IPS-15b (cell line): ENCODE measurements at regions not wholly inside any gene's neighbourhood (a gene's known extent, or its start where the extent isn't known, plus 50 kb on each side); places are given as distances from the start of the nearest gene placed in this dataset.

ENCODE experiments used
- H3K27me3 ChIP-seq: one replicate; pipeline ENCODE4 v1.6.1; 2013; ENCODE audit warnings: low read length; ENCODE audit not compliant: control insufficient read depth, insufficient read depth
- H3K36me3 ChIP-seq: one replicate; pipeline ENCODE4 v1.6.1; 2013; ENCODE audit warnings: low read length; ENCODE audit not compliant: control insufficient read depth, insufficient read depth
- H3K4me1 ChIP-seq: one replicate; pipeline ENCODE4 v1.6.1; 2013; ENCODE audit warnings: mild to moderate bottlenecking, low read length; ENCODE audit not compliant: control insufficient read depth, insufficient read depth
- H3K4me3 ChIP-seq: one replicate; pipeline ENCODE4 v1.5.1; 2013; ENCODE audit warnings: low read depth, low read length
- H3K9ac ChIP-seq: one replicate; pipeline ENCODE4 v1.6.1; 2013; ENCODE audit warnings: low read depth, mild to moderate bottlenecking, low read length
- H3K9me3 ChIP-seq: one replicate; pipeline ENCODE4 v1.6.1; 2013; ENCODE audit warnings: mild to moderate bottlenecking, low read length; ENCODE audit not compliant: control insufficient read depth, insufficient read depth

- Histone ChIP-seq H3K9ac (no peak overlapping the region), H3K9me3 (no peaks in the 10 kb centered on the region), H3K36me3 (no peaks in the 10 kb centered on the region), H3K4me3 (no peak overlapping the region), H3K4me1 (peaks cover 13% of the 10 kb centered on the region), H3K27me3 (no peaks in the 10 kb centered on the region)
Observed at GRCh38 chr3:73677336-73678024, 52.7 kb upstream of the PDZRN3 start.
